HFFc6 (cell line): ENCODE measurements at regions not wholly inside any gene's neighbourhood (a gene's known extent, or its start where the extent isn't known, plus 50 kb on each side); places are given as distances from the start of the nearest gene placed in this dataset.
"Not testable (repeated sequence)": the region's sequence is repeated elsewhere in the genome, so short reads cannot be mapped to it uniquely, and the experiment has no call there.

Experiments used
- DNase-seq: peaks from one replicate; pipeline ENCODE4 v3.0.0-alpha.2; 2018
- H3K27ac Mint-ChIP-seq: 2 replicates; pipeline ENCODE4 v1.8.0; 2020; ENCODE audit warnings: mild to moderate bottlenecking, mixed read lengths
- H3K27me3 Mint-ChIP-seq: 2 replicates; pipeline ENCODE4 v1.8.0; 2021; ENCODE audit warnings: mild to moderate bottlenecking, moderate library complexity, mixed read lengths; ENCODE audit not compliant: insufficient read depth
- H3K36me3 Mint-ChIP-seq: 2 replicates; pipeline ENCODE4 v1.8.0; 2021; ENCODE audit warnings: low read depth, mixed read lengths
- H3K4me1 Mint-ChIP-seq: 2 replicates; pipeline ENCODE4 v1.8.0; 2020; ENCODE audit warnings: low read depth, mixed read lengths
- H3K4me3 Mint-ChIP-seq: 2 replicates; pipeline ENCODE4 v1.8.0; 2020; ENCODE audit warnings: mild to moderate bottlenecking, moderate library complexity, mixed read lengths
- H3K9me3 Mint-ChIP-seq: 2 replicates; pipeline ENCODE4 v1.8.0; 2020; ENCODE audit warnings: mild to moderate bottlenecking, mixed read lengths
- TF ChIP-seq, protein P1 (sequence below): fragments of 200-600 bp; sonication (generic); IDR thresholded peaks from 2 replicates; pipeline ENCODE4 v1.5.0; 2021; ENCODE audit warnings: antibody characterized with exemption, mild to moderate bottlenecking

DNA sequence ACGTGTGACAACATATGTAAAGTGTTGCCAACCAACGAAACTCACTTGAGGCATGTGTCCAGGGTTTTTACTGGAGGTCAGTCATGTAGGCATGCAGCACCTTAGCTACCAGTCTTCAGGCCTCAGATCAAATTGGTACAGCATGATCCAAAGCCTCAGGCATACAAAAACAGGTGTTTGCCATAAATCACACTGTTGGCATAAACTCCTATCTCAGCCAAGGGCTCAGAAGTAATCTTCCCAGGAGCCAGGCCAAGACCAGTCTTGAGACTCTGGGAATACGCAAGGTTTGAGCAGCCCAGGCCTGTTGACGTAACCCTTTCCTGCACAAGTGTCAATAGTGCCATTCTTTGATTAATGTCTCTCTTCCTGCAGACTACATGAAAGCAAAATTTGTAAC is 163.5 kb downstream of the PRL start:
- Mint-ChIP-seq H3K27ac (no peak overlapping the region), H3K4me1 (no peaks in the 10 kb centered on the region), H3K36me3 (no peaks in the 10 kb centered on the region), H3K9me3 (peaks cover 7% of the 10 kb centered on the region), H3K4me3 (no peak overlapping the region), H3K27me3 (no peaks in the 10 kb centered on the region; the same call in 1 of the 2 replicates)
- TF ChIP-seq, protein P1, sequence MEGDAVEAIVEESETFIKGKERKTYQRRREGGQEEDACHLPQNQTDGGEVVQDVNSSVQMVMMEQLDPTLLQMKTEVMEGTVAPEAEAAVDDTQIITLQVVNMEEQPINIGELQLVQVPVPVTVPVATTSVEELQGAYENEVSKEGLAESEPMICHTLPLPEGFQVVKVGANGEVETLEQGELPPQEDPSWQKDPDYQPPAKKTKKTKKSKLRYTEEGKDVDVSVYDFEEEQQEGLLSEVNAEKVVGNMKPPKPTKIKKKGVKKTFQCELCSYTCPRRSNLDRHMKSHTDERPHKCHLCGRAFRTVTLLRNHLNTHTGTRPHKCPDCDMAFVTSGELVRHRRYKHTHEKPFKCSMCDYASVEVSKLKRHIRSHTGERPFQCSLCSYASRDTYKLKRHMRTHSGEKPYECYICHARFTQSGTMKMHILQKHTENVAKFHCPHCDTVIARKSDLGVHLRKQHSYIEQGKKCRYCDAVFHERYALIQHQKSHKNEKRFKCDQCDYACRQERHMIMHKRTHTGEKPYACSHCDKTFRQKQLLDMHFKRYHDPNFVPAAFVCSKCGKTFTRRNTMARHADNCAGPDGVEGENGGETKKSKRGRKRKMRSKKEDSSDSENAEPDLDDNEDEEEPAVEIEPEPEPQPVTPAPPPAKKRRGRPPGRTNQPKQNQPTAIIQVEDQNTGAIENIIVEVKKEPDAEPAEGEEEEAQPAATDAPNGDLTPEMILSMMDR: no peak
- no peak for DNase-seq

DNA sequence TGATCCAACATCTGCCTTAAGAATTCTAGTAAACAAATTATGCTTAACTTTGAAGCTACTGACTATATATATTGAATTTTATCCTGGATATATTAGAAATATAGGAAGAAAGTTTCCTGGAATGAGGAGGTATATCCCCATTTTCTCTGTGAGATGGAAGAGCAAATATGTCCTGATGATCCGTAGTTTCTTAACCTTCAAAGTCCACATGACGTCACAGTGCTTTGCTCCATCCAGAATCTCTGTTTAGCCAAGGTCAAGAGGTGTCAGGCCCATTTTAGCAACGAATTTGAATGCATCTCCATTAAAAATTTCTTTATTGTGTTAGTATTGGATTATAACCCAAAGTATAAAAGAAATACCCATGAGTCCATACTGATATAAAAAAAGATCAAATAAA is 162.5 kb downstream of the PRL start:
- no peak overlapping the region for H3K27ac Mint-ChIP-seq
- H3K4me1 Mint-ChIP-seq: no peaks in the 10 kb centered on the region
- H3K27me3 Mint-ChIP-seq: no peaks in the 10 kb centered on the region; the same call in 1 of the 2 replicates
- TF ChIP-seq, protein P1: no peak
- H3K9me3 Mint-ChIP-seq: peaks cover 7% of the 10 kb centered on the region
- no peaks in the 10 kb centered on the region for H3K36me3 Mint-ChIP-seq
- no peak overlapping the region for H3K4me3 Mint-ChIP-seq
- DNase-seq: no peak

DNA sequence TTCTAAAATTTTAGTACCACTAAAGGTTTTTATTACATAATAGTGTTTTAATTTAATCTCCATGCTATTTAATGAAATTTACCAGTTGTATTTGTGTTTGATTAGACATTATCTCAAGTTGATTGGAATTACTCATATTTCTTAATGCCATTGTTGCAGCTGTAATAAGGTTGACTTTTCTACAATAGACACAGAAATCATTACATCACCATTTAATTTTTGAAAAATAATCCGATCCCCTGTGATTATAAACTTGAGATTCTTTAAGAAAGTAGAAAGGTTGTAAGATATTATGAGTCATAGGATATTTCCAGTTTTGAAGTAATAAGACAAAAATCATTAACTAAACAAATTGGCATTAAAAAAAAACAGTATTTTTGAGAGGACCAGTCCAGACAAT is 161.4 kb downstream of the PRL start:
- Mint-ChIP-seq H3K36me3 (no peaks in the 10 kb centered on the region), H3K4me3 (no peak overlapping the region), H3K9me3 (peaks cover 7% of the 10 kb centered on the region), H3K4me1 (no peaks in the 10 kb centered on the region), H3K27me3 (no peaks in the 10 kb centered on the region; the same call in 1 of the 2 replicates), H3K27ac (no peak overlapping the region)
- DNase-seq: no peak
- TF ChIP-seq, protein P1: no peak

DNA sequence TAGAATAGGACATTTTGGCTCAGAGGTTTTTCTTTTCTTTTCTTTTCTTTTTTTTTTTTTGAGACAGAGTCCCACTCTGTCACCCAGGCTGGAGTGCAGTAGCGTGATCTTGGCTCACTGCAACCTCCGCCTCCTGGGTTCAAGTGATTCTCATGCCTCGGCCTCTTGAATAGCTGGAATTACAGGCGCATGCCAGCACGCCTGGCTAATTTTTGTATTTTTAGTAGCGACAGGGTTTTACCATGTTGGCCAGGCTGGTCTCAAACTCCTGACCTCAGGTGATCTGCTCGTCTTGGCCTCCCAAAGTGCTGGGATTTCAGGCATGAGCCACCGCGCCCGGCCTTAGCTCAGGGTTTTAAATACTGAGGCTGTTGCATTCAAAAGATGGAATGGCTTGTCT is 156.1 kb downstream of the PRL start:
- not testable (repeated sequence) for H3K4me1 Mint-ChIP-seq, H3K9me3 Mint-ChIP-seq, H3K27ac Mint-ChIP-seq, H3K27me3 Mint-ChIP-seq, DNase-seq, H3K4me3 Mint-ChIP-seq, H3K36me3 Mint-ChIP-seq

DNA sequence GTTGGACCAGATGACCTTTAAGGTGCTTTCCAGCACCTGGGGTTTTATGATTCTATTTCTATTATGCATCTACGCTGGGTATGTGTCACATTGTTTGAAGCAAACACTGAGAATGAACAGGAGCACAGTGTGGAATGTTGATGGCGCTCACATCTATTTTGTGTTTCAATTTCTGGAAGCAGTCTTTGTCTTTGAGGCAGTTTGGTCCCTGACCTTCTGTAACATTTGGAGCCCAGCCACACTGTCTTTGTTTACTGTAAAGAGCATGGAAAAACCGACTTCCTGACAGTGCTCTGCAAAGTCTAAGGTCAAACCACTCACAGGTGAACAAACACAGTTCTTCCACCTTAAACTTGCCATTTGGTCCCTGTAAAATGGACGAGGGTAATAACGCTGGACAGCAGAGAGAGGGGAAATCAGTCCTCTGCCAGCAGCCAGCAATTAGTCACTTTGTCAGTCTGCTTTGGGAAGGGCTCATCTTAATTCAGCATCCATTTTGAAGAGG is 155.5 kb downstream of the PRL start:
- no peaks in the 10 kb centered on the region; the same call in 1 of the 2 replicates for H3K27me3 Mint-ChIP-seq
- H3K4me1 Mint-ChIP-seq: peaks cover 9% of the 10 kb centered on the region
- no peak overlapping the region for H3K4me3 Mint-ChIP-seq
- DNase-seq: no peak
- H3K27ac Mint-ChIP-seq: no peak overlapping the region
- TF ChIP-seq, protein P1: no peak
- H3K36me3 Mint-ChIP-seq: no peaks in the 10 kb centered on the region
- no peaks in the 10 kb centered on the region for H3K9me3 Mint-ChIP-seq

DNA sequence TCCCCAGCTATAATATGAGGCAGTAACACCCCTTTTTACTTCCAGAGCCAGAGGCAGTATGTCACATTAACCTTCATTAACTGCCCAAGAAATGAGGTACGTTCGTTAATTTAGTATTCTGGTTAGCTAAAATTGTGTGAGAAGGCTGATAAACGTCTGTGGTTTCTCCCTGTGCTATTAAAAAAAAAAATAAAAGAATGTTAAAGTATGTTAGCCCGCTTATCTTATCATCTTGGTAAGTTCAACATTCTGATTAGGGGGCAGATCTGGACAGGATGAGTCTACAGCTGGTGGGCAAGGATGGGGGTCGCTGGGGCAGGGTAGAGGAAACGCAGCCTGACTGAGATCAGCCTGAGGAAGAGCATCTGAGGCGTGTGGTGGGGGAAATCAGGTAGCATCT is 154.0 kb downstream of the PRL start:
- Mint-ChIP-seq H3K9me3 (no peaks in the 10 kb centered on the region), H3K4me3 (no peak overlapping the region), H3K27me3 (no peaks in the 10 kb centered on the region; the same call in 1 of the 2 replicates), H3K27ac (no peak overlapping the region), H3K36me3 (no peaks in the 10 kb centered on the region), H3K4me1 (peaks cover 24% of the 10 kb centered on the region)
- TF ChIP-seq, protein P1: no peak
- no peak for DNase-seq
